Stimulated activated naive CD4-positive, alpha-beta T cell (primary cell): ENCODE measurements at regions not wholly inside any gene's neighbourhood (a gene's known extent, or its start where the extent isn't known, plus 50 kb on each side); places are given as distances from the start of the nearest gene placed in this dataset.
"Not testable (repeated sequence)": the region's sequence is repeated elsewhere in the genome, so short reads cannot be mapped to it uniquely, and the experiment has no call there.

Experiments used
- DNase-seq, 6 experiments: peaks; one replicate each; lab custom pipeline; 2025; lab: John Stamatoyannopoulos, UW

DNA sequence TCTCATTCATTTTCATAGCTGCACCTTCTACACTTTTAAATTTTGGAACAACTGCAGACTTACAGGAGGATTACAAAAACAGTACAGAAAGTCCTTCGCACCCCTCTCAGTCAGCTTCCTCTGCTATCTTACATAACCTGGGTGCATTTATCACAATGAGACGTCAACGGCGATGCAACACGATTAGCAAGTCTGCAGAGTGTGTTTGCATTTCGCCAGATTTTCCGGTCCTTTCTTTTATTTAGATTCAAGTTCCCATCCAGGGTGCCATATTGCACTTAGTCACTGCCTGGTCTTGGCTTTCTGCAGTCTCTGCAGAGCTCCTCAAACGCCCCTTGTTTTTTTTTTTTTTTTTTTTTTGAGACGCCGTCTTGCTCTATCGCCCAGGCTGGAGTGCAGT is 85.9 kb downstream of the ASMT start:
- no peak for DNase-seq

DNA sequence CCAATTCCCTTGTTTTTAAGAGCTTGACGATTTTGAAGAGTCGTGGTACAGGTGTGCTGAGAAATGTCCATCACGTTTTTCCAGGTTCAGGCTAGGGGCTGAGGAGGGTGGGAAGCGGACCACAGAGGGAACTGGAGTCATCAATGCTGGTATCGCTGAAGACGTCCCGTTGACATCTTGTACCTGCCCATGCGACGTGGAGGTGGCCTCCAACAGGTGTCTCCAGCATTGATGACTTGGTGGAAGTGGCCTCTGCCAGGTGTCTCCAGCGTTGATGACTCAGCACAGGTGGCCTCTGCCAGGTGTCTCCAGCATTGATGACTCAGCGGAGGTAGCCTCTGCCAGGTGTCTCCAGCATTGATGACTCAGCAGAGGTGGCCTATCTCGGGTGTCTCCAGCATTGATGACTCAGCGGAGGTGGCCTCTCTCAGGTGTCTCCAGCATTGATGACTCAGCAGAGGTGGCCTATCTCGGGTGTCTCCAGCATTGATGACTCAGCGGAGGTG is 86.6 kb downstream of the ASMT start:
- not testable (repeated sequence) for DNase-seq

DNA sequence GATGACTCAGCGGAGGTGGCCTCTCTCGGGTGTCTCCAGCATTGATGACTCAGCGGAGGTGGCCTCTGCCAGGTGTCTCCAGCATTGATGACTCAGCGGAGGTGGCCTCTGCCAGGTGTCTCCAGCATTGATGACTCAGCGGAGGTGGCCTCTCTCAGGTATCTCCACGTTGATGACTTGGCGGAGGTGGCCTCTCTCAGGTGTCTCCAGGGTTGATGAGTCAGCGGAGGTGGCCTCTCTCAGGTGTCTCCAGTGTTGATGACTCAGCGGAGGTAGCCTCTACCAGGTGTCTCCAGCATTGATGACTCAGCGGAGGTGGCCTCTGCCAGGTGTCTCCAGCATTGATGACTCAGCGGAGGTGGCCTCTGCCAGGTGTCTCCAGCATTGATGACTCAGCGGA is 87.3 kb downstream of the ASMT start:
- not testable (repeated sequence) for DNase-seq

DNA sequence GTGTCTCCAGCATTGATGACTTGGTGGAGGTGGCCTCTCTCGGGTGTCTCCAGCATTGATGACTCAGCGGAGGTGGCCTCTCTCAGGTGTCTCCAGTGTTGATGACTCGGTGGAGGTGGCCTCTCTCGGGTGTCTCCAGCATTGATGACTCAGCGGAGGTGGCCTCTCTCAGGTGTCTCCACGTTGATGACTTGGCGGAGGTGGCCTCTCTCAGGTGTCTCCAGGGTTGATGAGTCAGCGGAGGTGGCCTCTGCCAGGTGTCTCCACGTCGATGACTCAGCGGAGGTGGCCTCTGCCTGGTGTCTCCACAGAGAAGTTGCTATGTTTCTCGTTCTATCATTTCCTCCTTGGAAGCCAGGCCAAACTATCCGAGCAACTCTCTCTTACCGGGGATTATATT is 87.7 kb downstream of the ASMT start:
- not testable (repeated sequence) for DNase-seq

DNA sequence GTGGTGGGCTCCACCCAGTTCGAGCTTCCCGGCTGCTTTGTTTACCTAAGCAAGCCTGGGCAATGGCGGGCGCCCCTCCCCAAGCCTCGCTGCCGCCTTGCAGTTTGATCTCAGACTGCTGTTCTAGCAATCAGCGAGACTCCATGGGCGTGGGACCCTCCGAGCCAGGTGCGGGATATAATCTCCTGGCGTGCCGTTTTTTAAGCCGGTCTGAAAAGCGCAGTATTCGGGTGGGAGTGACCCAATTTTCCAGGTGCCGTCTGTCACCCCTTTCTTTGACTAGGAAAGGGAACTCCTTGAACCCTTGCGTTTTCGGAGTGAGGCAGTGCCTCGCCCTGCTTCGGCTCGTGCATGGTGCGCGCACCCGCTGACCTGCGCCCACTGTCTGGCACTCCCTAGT is 94.4 kb downstream of the ASMT start:
- DNase-seq: not testable (repeated sequence)

DNA sequence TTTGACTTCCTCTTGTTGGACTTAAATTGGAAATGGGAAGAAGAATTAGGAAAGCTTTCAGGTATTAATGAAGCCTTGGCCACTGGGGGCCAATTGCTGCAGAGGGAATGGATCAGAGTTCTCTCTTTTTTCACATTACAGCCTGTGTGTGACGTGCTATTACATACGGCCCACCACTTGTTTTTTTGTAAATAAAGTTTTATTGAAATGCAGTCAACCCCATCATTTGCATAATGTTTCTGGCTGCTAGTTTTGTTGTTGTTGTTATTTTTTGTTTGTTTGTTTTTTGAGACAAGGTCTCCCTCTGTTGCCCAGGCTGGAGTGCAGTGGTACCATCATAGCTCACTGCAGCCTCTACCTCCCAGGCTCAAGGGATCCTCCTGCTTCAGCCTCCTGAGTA is 98.4 kb downstream of the ASMT start:
- no peak for DNase-seq

DNA sequence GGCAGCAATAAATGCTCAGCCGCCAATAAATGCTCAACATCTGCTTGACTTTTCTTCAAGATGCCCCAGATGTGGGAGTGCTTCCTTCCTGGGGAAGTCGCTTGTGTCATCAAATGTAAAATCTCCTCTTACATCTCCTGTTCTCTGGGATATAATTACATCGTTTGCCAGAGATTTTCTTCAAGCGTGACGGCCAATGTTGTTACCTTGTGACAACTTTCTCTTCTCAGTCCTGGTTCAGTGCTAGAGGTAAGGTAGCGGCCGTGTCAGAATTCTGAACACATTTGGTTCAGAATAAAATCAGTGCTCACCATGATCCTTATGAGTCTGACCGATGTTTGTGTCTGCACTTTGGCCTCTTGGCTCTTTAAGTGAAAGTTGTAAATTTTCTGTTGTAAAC is 102.5 kb downstream of the ASMT start:
- no peak for DNase-seq

DNA sequence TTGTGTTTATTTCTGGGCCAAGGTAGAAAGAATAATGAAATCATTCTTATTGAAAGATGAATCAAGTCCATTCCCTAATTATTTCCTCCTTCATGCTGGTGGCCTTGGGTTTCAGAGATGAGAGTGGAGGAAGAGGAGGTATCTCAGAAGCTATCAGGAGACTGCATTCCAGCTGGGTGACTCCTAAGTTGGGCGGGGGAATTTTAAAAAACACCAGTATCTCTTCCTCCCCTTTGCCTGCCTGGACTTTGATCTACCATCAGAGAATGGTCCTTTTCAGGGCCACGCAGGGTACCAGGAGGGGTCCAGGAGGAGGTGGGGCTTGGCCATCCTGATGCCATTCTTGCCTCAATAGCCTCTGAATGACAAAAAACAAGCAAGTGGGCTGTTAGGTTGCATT is 104.4 kb downstream of the ASMT start:
- no peak for DNase-seq

DNA sequence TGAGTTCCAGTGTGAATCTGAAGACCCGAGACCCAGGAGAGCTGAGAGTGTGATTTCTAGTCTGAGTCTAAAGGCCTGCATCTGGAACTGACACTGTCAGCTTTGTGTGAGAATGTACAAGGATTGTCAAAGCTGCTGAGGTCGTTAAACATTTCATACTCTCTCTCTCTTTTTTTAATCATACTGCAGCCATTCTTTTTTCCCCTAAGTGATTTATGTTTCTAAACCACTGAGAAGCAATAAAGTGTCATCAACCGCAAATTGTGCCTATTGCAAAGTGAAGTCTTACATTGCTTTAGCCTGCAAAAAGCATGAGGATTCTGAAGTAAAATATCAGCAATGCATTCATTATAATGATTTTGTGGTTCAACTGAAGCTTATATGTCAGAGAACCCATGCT is 106.0 kb downstream of the ASMT start:
- DNase-seq: no peak

DNA sequence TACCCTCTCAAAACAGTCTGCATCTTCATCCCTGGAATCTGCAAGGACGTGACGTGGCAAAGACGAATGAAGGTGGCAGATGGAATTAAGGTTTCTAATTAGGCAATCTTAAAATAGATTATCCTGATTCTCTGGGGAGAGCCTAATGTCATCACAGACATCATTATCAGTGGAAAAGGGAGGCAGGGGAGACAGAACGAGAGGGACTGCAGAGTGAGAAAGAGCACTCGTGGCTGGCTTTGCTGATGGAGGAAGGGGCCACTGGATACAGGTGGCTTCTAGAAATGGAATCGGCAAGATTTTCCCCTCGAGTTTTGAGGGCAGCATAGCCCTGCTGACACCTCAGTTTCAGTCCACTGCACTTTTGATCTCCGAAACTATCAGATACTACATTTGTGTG is 110.6 kb downstream of the ASMT start:
- DNase-seq: no peak

DNA sequence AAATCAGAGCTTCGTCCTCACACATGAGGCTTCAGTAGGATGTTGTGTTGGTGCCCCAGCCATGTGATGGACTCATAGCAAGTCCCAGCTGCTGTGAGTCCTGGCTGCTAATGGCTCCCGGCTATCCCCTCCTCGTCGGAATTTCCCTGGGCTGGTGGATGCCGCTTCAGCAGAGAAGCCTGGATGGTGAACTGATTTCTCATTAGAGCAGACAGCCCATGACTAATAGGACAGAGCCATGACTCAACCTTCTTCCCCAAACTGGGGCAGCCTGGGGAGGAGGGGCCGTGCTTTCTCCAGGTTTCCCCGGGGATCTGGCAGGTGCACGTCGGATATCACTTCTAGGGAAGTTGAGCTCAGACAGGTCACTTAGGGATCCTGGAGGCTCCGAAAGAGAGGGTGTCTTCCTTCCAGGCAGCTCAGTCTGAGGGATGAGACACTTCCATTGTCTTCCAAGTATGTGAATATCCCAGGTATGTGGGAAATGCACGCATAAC is 112.7 kb downstream of the ASMT start:
- no peak for DNase-seq

DNA sequence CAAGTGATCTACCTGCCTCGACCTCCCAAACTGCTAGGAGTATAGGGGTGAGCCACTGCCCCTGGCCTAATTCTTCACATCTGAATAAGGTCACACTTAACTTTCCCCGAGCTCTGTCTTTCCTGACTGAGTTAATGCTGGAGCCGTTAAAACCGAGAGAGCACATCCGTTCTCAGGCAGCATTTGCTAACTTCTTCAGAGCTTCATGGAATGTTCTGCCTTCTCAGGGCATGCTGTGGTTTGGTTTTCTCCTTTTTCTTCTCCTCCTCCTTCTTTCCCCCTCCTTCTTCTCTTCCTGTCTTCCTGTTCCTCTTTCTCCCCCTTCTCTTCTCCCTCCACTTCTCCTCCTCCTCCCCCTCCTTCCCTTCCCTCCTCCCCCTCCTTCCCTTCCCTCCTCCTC is 119.9 kb downstream of the ASMT start:
- no peak for DNase-seq

DNA sequence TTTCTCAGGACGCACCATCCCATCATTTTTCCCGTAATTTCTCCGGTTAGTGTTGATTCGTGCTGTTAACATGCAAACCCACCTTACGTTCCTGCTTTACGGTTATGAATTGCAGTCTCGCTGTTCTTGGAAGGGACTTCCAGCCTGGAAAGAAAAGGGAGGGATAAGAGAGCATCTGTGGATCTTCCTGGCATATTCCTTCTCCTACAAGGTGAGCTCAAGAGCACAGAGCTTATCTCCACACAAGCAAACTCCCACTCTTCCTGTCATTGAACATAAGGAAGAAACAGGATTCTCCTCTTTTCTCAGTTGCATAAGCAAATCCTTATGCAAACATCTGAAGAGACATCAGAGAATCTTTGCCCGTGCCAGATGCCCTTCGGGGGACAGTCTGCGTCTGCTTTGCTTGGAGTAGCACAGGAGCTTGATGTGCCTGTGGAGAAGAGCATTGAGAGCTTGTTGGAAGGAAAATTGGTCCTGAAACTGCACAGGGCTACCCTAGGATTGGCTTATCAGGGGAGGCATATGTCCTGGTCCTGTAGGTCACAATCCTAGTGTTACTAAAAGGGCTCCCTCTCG is 127.0 kb downstream of the ASMT start:
- no peak for DNase-seq

DNA sequence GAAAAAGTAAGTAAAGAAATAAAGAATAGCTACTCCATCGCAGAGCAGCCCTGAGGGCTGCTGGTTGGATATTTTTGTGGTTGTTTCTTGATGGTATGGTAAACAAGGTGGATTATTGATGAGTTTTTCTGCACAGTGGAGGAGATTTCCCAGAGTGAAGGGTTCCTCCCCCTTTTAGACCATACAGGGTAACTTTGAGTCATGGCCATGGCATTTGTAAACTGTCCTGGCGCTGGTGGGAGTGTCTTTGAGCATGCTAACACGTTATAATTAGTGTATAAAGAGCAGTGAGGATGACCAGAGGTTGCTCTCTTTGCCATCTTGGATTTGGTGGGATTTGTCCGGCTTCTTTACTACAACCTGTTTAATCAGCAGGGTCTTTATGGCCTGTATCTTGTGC is 128.2 kb downstream of the ASMT start:
- DNase-seq: no peak

DNA sequence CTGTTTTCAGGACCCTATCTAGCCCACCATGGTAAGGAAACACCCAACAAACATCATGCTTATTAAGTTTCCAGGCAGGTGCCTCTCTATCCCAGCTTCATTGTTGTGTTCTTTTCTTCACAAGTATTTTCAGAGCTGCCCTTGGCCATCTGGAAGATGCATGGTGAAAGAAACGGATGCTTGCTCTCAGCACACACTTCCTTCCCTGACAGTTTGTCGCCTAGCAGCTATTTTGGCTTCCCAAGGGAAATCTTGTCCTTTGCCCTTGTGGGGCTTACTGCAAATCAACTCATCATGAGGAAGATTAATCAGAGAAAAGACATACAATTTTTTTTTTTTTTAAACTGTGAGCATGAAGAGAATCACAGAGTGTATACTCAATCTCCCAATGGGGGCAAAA is 128.8 kb downstream of the ASMT start:
- DNase-seq: no peak

DNA sequence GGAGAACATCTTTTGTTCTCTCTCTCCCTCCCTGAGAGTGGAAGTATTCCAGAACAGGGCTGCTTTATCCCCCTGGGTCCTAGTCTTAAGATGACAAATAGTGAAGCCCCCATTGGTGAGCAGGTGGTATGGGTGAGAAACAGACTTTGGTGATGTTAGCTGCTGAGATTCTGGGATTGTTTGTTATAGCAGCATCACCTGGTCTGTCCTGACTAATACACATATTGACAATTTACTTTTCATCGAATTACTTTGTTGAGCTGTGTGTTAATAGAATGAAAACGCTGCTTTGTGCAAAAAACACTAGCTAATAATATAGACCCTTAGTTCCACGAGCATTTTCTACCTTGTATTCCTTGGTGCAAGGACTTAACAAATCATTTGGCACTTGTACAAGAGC is 133.5 kb downstream of the ASMT start:
- no peak for DNase-seq

DNA sequence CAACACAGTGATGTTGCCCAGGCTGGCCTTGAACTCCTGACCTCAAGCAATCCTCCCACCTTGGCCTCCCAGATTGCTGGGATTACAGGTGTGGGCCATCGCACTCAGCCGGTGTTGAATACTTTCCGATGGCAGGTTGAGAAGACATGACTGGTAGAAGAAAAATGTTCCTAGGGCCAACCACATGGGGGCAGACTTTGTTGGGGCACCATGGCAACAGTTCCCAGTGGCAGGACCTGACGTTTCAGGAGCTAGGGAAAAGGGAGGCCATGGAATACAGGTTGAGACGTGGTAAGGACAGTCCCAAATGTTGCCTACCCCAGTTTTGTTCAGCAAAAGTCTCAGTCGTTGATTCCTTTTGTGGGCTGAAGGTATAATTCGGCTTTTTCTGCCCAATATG is 134.6 kb downstream of the ASMT start:
- DNase-seq: no peak

DNA sequence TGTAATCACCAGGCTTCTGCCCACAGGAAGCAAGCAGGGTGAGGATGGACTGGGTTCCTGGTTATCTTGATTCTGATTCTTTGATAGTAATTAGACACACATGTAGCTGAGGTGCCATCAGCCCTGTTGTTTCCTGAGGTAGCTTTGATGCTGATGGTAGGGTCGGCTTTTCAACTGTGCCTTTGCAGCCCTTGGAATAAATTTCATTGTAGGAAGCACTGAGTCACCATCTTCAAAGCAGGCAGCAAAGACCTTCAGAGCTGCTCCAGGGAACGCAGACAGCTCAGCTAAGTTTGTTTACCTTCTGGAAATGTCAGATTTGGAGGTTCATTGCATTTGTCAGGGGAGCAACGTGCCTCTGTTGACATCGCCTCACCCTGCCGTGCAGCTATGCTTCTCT is 135.4 kb downstream of the ASMT start:
- no peak for DNase-seq

DNA sequence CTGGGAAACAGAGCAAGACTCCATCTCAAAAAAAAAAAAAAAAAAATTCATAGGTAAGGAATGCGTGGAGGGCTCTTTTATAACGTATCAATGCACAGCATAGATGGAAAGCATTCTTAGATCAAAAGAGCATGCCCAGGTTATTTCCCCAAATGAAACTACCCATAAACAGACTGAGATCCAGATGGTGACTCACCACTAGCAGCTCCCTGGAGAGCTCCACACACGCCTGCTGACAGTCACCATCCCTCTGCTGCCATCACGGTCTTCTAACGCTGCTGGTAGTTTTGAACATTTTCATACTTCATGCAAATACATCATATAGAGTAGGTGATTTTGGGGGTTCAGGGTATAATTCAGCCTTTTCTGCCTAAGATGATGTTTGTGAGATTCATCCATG is 136.9 kb downstream of the ASMT start:
- no peak for DNase-seq

DNA sequence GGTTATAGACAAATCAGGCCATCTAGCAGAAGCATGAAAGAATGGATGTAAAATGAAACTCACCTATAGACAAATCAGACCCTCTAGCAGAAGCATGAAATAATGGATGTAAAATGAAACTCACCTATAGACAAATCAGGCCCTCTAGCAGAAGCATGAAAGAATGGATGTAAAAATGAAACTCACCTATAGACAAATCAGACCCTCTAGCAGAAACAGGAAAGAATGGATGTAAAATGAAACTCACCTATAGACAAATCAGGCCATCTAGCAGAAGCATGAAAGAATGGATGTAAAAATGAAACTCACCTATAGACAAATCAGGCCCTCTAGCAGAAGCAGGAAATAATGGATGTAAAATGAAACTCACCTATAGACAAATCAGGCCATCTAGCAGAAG is 137.9 kb downstream of the ASMT start:
- DNase-seq: not testable (repeated sequence)

DNA sequence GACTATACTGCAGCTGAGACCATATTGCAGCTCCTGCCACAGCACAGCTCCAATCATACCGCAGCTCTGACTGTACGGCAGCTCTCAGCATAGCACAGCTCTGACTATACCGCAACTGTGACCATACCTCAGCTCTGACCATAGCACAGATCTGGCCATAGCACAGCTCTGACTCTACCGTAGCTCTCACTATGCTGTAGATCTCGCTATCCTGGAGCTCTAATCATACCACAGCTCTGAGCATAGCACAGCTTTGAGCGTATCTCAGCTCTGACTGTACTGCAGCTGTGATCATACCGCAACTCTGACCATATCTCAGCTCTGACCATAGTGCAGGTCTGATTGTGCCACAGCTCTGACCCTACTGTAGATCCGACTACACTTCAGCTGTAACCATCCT is 139.2 kb downstream of the ASMT start:
- DNase-seq: no peak

DNA sequence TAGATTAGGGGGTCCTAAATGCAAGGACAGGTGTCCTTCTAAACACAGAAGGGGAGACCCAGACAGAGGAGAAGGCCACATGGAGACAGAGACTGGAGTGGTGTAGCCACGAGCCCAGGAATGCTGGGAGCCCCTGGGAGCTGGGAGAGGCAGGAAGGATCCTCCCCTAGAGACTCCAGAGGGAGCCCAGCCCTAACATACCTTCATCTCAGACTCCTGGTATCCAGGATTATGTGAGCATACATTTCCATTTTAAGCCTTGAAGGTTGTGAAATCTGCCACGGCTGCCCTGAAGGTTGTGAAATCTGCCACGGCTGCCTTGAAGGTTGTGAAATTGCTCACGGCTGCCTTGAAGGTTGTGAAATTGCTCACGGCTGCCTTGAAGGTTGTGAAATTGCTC is 148.4 kb downstream of the ASMT start:
- no peak for DNase-seq

DNA sequence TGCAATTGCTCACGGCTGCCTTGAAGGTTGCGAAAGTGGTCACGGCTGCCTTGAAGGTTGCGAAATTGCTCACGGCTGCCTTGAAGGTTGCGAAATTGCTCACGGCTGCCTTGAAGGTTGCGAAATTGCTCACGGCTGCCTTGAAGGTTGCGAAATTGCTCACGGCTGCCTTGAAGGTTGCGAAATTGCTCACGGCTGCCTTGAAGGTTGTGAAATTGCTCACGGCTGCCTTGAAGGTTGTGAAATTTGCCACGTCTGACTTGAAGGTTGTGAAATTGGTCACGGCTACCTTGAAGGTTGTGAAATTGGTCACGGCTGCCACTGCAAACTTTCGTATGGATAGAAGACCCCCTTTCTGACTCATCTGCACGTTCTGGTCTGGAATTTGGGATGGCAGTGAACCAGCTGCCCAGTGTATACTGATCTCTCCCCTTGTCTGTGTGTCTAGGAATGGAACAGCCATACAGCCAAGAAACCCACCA is 150.1 kb downstream of the ASMT start:
- not testable (repeated sequence) for DNase-seq

DNA sequence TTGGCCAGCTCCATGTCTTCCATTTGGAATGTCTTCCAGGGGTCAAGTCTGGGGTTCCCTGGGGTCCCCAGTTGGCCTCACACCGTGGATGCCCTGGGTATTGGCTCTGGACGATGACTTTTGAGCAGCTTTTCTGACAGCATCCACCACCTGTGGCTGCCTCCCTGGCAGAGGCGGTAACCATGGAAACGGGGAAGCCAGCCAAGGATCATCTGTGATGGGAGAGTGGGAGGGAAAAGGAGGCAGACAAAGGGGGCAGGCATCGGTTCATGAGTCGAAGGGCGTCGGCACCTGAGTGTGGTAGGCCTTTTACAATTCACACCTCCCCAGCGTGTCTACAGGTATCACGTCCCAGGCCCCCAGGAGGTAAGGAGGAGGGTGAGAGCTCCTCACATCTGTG is 152.2 kb downstream of the ASMT start:
- no peak for DNase-seq
